ENCODE measurements at regions not wholly inside any gene's neighbourhood (a gene's known extent, or its start where the extent isn't known, plus 50 kb on each side); places are given as distances from the start of the nearest gene placed in this dataset.

GRCh38 chr3:28906561-28907310 is 374.1 kb upstream of the RBMS3 start:
- TF ChIP-seq HDGF (IDR thresholded peaks at IDR 0.05; ENCODE audit: borderline replicate concordance), result no peak
- no peak for TF ChIP-seq ZNF384 (IDR thresholded peaks at IDR 0.05)
- TF ChIP-seq ARNT (IDR thresholded peaks at IDR 0.05), result no peak
- no peak for TF ChIP-seq PKNOX1 (IDR thresholded peaks at IDR 0.05)
- TF ChIP-seq FOXK2 (IDR thresholded peaks at IDR 0.05), result no peak
- TF ChIP-seq SP1 (IDR thresholded peaks at IDR 0.05), result no peak
- TF ChIP-seq FOXM1 (IDR thresholded peaks at IDR 0.05; ENCODE audit: borderline replicate concordance), result no peak
- no peak for TF ChIP-seq L3MBTL2 (conservative IDR thresholded peaks at IDR 0.05)
- no peak for TF ChIP-seq FOXA1 (IDR thresholded peaks at IDR 0.05)
- no peak for TF ChIP-seq BHLHE40 (IDR thresholded peaks at IDR 0.05; ENCODE audit: borderline replicate concordance)
- no peak for TF ChIP-seq TARDBP (IDR thresholded peaks at IDR 0.05)
- no peak for TF ChIP-seq NFRKB (IDR thresholded peaks at IDR 0.05)

Data from HEK293T (cell line).